Esophagus squamous epithelium (tissue), 4 donors: ENCODE measurements at regions not wholly inside any gene's neighbourhood (a gene's known extent, or its start where the extent isn't known, plus 50 kb on each side); places are given as distances from the start of the nearest gene placed in this dataset.

Source experiments
- POLR2A ChIP-seq, 4 donors: fragments of 450-650 bp; IDR thresholded peaks; one replicate each; pipeline ENCODE4 v1.6.1; 2017; ENCODE audit warnings: antibody characterized with exemption in 4 of 4, mild to moderate bottlenecking in 4 of 4, moderate library complexity in 3 of 4
- TF ChIP-seq, protein P1 (sequence below), 6 experiments: fragments of 450-650 bp in 4 of 6; fragments of 200-600 bp in 2 of 6; sonication (generic) in 2 of 6; IDR thresholded peaks; one replicate each; pipeline ENCODE4 v1.5.1; 2016 to 2019; ENCODE audit warnings: antibody characterized with exemption in 6 of 6, mild to moderate bottlenecking in 4 of 6, moderate library complexity in 4 of 6

- TF ChIP-seq, protein P1, sequence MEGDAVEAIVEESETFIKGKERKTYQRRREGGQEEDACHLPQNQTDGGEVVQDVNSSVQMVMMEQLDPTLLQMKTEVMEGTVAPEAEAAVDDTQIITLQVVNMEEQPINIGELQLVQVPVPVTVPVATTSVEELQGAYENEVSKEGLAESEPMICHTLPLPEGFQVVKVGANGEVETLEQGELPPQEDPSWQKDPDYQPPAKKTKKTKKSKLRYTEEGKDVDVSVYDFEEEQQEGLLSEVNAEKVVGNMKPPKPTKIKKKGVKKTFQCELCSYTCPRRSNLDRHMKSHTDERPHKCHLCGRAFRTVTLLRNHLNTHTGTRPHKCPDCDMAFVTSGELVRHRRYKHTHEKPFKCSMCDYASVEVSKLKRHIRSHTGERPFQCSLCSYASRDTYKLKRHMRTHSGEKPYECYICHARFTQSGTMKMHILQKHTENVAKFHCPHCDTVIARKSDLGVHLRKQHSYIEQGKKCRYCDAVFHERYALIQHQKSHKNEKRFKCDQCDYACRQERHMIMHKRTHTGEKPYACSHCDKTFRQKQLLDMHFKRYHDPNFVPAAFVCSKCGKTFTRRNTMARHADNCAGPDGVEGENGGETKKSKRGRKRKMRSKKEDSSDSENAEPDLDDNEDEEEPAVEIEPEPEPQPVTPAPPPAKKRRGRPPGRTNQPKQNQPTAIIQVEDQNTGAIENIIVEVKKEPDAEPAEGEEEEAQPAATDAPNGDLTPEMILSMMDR (IDR thresholded peaks at IDR 0.05), result no peak
- TF ChIP-seq POLR2A (IDR thresholded peaks at IDR 0.05), result no peak
Observed at GRCh38 chr12:116629480-116629879, 70.3 kb downstream of the MAP1LC3B2 start.
